Upper lobe of left lung (tissue), 6 donors: ENCODE measurements at regions not wholly inside any gene's neighbourhood (a gene's known extent, or its start where the extent isn't known, plus 50 kb on each side); places are given as distances from the start of the nearest gene placed in this dataset.
A peak's percentile ranks its signal among the peaks of the same experiment; 100 is the strongest.

Source experiments
- ATAC-seq, 2 donors: fragments of 200-7000 bp; cut with Tn5 transposase; one replicate each; pipeline ENCODE4 v1.9.1; 2022; ENCODE audit warnings: mild to moderate bottlenecking in 2 of 2, moderate library complexity in 2 of 2; ENCODE audit not compliant: low FRiP score in 2 of 2
- DNase-seq, 2 donors: peaks; one replicate each; pipeline ENCODE4 v3.0.0-alpha.2; 2019 to 2020
- H3K27ac ChIP-seq, 4 donors: fragments of 200-600 bp; sonication (generic); one replicate each; pipeline ENCODE4 v1.5.1; 2016 to 2019
- H3K27me3 ChIP-seq, 4 donors: fragments of 200-600 bp; sonication (generic); one replicate each; pipeline ENCODE4 v1.5.1; 2017 to 2019
- H3K36me3 ChIP-seq, 4 donors: fragments of 200-600 bp; sonication (generic); one replicate each; pipeline ENCODE4 v1.5.1; 2016 to 2019
- H3K4me1 ChIP-seq, 4 donors: fragments of 200-600 bp; sonication (generic); one replicate each; pipeline ENCODE4 v1.5.1; 2018 to 2019
- H3K4me3 ChIP-seq, 4 donors: fragments of 200-600 bp; sonication (generic); one replicate each; pipeline ENCODE4 v1.5.1; 2017 to 2019; ENCODE audit warnings: mild to moderate bottlenecking in 2 of 4, moderate library complexity in 1 of 4
- H3K9me3 ChIP-seq, 4 donors: fragments of 200-600 bp; sonication (generic); one replicate each; pipeline ENCODE4 v1.5.1; 2018 to 2019
- EP300 ChIP-seq, 4 donors: sonication (generic); formaldehyde crosslinking; IDR thresholded peaks; one replicate each; pipeline ENCODE4 v1.5.1; 2017; ENCODE audit warnings: antibody characterized with exemption in 4 of 4, control low read depth in 2 of 4
- POLR2A ChIP-seq, 4 donors: fragments of 450-650 bp; IDR thresholded peaks; one replicate each; pipeline ENCODE4 v1.5.1; 2016 to 2017; ENCODE audit warnings: antibody characterized with exemption in 4 of 4, mild to moderate bottlenecking in 2 of 4
- POLR2AphosphoS5 ChIP-seq, 2 donors: sonication (generic); formaldehyde crosslinking; IDR thresholded peaks; one replicate each; pipeline ENCODE4 v1.5.1; 2017; ENCODE audit warnings: antibody characterized with exemption in 2 of 2
- WGBS, 2 donors: methylation state at CpG; one replicate each; pipeline ENCODE4 v1.1.5; 2017 to 2018; 5-methylcytosine and 5-hydroxymethylcytosine counted together
- TF ChIP-seq, protein P1 (sequence below), 6 experiments: fragments of 450-650 bp in 4 of 6; fragments of 200-600 bp in 2 of 6; sonication (generic) in 2 of 6; IDR thresholded peaks; one replicate each; pipeline ENCODE4 v1.5.1; 2016 to 2019; ENCODE audit warnings: antibody characterized with exemption in 6 of 6
- donor health status: DM: no; HTN: no; CAD: no; lungs with moderate emphysema.
- donor health status: DM: no; HTN: yes; CAD: no; lungs with severe emphysema.

DNA sequence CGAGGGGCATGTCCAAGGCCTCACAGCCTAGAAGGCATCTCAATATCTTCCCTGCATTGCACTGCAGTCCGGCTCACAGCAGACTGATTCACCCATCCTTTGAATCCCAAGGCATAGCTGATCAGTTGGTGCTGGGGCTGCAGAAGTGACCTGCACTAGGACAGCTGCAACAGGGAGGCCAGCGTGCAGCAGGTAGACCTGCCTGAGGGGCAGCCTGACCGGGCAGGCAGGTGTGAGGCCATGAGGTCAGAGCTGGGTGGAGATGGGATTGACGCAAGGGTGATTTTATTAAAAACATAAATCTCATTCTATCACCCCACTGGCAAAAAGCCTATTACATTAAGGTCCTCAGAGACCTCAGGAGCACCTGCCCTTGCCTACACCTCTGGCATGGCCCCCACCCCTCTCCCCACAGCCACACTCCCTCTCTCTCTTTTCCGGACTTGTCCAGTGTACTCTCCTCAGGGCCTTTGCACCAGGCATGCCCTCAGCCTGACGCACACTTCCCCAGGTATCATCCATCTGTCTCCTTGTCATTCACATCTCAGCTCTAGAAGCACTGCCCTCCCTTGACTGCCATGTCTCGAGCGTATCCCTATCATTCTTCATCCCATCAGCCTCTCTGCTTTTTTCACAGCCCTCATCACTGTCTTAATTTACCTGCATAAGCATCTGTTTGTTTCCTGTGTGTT lies 63.5 kb upstream of the WIPF1 start:
- no peak for ATAC-seq
- H3K9me3 ChIP-seq: peaks cover 0 to 3% (median 0%) of the 10 kb centered on the region in 4 donors
- H3K27me3 ChIP-seq: no peaks in the 10 kb centered on the region
- 87 to 91% methylated on average over 9 of the region's 9 CpGs for WGBS, 2 donors
- no peaks in the 10 kb centered on the region for H3K36me3 ChIP-seq
- TF ChIP-seq POLR2AphosphoS5 (IDR thresholded peaks at IDR 0.05) (no peak), POLR2A (IDR thresholded peaks at IDR 0.05) (no peak), EP300 (IDR thresholded peaks at IDR 0.05) (no peak)
- TF ChIP-seq, protein P1, sequence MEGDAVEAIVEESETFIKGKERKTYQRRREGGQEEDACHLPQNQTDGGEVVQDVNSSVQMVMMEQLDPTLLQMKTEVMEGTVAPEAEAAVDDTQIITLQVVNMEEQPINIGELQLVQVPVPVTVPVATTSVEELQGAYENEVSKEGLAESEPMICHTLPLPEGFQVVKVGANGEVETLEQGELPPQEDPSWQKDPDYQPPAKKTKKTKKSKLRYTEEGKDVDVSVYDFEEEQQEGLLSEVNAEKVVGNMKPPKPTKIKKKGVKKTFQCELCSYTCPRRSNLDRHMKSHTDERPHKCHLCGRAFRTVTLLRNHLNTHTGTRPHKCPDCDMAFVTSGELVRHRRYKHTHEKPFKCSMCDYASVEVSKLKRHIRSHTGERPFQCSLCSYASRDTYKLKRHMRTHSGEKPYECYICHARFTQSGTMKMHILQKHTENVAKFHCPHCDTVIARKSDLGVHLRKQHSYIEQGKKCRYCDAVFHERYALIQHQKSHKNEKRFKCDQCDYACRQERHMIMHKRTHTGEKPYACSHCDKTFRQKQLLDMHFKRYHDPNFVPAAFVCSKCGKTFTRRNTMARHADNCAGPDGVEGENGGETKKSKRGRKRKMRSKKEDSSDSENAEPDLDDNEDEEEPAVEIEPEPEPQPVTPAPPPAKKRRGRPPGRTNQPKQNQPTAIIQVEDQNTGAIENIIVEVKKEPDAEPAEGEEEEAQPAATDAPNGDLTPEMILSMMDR (IDR thresholded peaks at IDR 0.05): no peak
- DNase-seq: peak in 1 of 2 donors; percentile 28
- H3K27ac ChIP-seq: no peak overlapping the region
- no peak overlapping the region for H3K4me3 ChIP-seq
- peaks cover 10 to 25% (median 13%) of the 10 kb centered on the region in 4 donors for H3K4me1 ChIP-seq

DNA sequence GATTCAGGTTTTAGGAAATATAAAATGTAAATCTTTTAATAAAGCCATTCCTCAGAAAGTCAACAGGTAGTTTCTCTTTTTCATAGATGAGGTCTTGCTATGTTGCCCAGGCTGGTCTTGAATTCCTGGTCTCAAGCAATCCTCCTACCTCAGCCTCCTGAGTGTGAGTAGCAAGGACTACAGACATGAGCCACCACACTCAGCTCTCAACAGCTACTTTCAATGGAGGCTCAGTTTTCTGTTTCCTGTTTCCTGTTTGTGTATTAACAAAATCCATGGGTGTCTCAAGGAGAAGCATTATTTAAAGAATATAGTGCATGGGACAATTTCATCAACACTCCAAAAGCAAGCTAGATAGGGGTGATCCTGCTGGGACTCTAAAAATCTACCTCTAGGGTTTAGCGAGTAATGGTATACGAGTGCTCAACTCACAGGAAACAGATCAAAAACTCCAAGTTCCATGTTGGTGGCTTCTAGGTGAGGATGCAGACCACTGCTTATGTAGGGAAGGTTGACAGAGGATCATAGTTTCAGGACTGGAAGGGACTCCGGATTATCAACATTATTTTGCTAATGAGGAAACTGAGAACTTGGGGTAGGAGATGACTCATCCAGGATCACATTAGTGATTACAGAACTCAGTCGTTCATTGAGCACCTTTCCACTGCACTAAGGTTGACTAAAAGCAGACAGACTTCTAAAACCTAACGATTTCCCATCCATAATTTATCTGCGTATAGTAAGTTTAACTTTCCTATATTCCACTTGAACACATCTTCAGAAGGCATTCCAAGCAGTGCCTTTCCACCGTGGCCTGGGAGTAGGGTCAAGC lies 61.7 kb upstream of the WIPF1 start:
- 83 to 85% methylated on average over 7 of the region's 7 CpGs for WGBS, 2 donors
- Histone ChIP-seq H3K4me3 (no peak overlapping the region), H3K36me3 (no peaks in the 10 kb centered on the region), H3K9me3 (peaks cover 0 to 6% (median 2%) of the 10 kb centered on the region in 4 donors), H3K27ac (no peak overlapping the region), H3K27me3 (no peaks in the 10 kb centered on the region), H3K4me1 (peaks cover 10 to 19% (median 11%) of the 10 kb centered on the region in 4 donors)
- DNase-seq (no peak), ATAC-seq (no peak)
- TF ChIP-seq EP300 (IDR thresholded peaks at IDR 0.05): no peak
- TF ChIP-seq POLR2AphosphoS5 (IDR thresholded peaks at IDR 0.05): no peak
- no peak for TF ChIP-seq POLR2A (IDR thresholded peaks at IDR 0.05)
- TF ChIP-seq, protein P1 (IDR thresholded peaks at IDR 0.05): no peak

DNA sequence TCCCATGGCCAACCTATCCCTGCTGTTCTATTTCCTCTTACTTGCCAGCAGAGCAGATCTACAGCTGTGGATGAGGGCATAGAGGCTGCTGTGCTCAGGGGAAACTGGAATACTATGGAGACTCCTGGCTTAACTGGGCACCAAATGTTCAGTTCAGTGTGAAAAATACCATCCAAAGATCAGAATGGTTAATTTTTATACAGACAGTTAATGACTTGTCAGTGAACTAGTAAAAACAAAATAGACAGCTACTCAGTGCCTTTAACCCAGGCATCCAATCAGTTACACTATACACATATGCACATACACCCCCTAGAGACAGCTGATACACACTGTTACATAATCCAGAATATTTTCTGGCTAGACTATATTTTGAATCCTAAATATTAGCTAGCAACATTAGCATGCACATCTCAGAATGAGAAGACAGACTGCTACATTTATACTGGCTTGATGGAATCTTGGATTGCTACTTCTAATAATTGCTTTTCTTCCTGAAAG lies 59.1 kb upstream of the WIPF1 start:
- TF ChIP-seq POLR2A (IDR thresholded peaks at IDR 0.05) (no peak), POLR2AphosphoS5 (IDR thresholded peaks at IDR 0.05) (no peak), EP300 (IDR thresholded peaks at IDR 0.05) (no peak)
- TF ChIP-seq, protein P1 (IDR thresholded peaks at IDR 0.05): no peak
- H3K36me3 ChIP-seq: no peaks in the 10 kb centered on the region
- H3K4me1 ChIP-seq: no peaks in the 10 kb centered on the region
- H3K4me3 ChIP-seq: no peak overlapping the region
- no peak for ATAC-seq
- no peak for DNase-seq
- H3K27me3 ChIP-seq: no peaks in the 10 kb centered on the region
- peaks cover 0 to 6% (median 2%) of the 10 kb centered on the region in 4 donors for H3K9me3 ChIP-seq
- no peak overlapping the region for H3K27ac ChIP-seq

DNA sequence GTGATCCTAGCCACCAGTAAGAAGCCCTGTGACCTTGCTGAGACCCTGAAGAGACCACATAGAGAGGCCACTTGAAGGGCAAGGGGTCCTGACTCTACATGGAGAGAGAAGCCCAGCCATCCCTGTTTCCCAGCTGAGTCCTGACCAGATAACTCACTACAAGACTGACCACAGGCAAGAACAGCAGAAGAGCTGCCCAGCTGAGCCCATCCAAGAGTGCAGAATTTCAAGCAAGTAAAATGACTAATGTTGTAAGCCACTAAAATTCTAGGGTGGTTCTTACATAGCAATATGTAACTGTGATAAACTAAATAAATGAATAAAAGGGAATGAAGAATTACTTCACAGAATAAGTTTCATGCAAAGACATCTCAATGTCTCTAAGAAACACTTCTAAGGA lies 58.4 kb upstream of the WIPF1 start:
- Histone ChIP-seq H3K4me3 (no peak overlapping the region), H3K9me3 (peaks cover 0 to 6% (median 2%) of the 10 kb centered on the region in 4 donors), H3K36me3 (no peaks in the 10 kb centered on the region), H3K27me3 (no peaks in the 10 kb centered on the region), H3K27ac (no peak overlapping the region), H3K4me1 (no peaks in the 10 kb centered on the region)
- no peak for DNase-seq
- no peak for ATAC-seq
- no peak for TF ChIP-seq EP300 (IDR thresholded peaks at IDR 0.05)
- TF ChIP-seq, protein P1 (IDR thresholded peaks at IDR 0.05): no peak
- no peak for TF ChIP-seq POLR2AphosphoS5 (IDR thresholded peaks at IDR 0.05)
- TF ChIP-seq POLR2A (IDR thresholded peaks at IDR 0.05): no peak
